ENCODE measurements at regions not wholly inside any gene's neighbourhood (a gene's known extent, or its start where the extent isn't known, plus 50 kb on each side); places are given as distances from the start of the nearest gene placed in this dataset.

GRCh38 chr14:26810631-26811030 is 212.8 kb upstream of the NOVA1 start:
- Histone ChIP-seq H3K27me3 (ENCODE audit: control insufficient read depth in 1 of 2, insufficient read depth in 2 of 2, low read length in 2 of 2) (no peaks in the 10 kb centered on the region), H3K9me3 (ENCODE audit: control insufficient read depth in 2 of 2, insufficient read depth in 1 of 2, low read depth in 1 of 2, low read length in 1 of 2) (no peaks in the 10 kb centered on the region), H3K27ac (ENCODE audit: low read depth in 2 of 2, low read length in 1 of 2) (no peak overlapping the region), H3K36me3 (ENCODE audit: control insufficient read depth in 2 of 2, insufficient read depth in 2 of 2, low read length in 1 of 2) (no peaks in the 10 kb centered on the region), H3K4me3 (ENCODE audit: low read depth in 1 of 2, low read length in 2 of 2) (no peak overlapping the region), H3K4me1 (ENCODE audit: control insufficient read depth in 2 of 2, insufficient read depth in 2 of 2, low read length in 1 of 2) (no peaks in the 10 kb centered on the region)

GRCh38 chr14:26811756-26812305 is 214.0 kb upstream of the NOVA1 start:
- Histone ChIP-seq H3K4me3 (ENCODE audit: low read depth in 1 of 2, low read length in 2 of 2) (no peak overlapping the region), H3K9me3 (ENCODE audit: control insufficient read depth in 2 of 2, insufficient read depth in 1 of 2, low read depth in 1 of 2, low read length in 1 of 2) (no peaks in the 10 kb centered on the region), H3K27ac (ENCODE audit: low read depth in 2 of 2, low read length in 1 of 2) (no peak overlapping the region), H3K27me3 (ENCODE audit: control insufficient read depth in 1 of 2, insufficient read depth in 2 of 2, low read length in 2 of 2) (no peaks in the 10 kb centered on the region), H3K36me3 (ENCODE audit: control insufficient read depth in 2 of 2, insufficient read depth in 2 of 2, low read length in 1 of 2) (no peaks in the 10 kb centered on the region), H3K4me1 (ENCODE audit: control insufficient read depth in 2 of 2, insufficient read depth in 2 of 2, low read length in 1 of 2) (no peaks in the 10 kb centered on the region)
- 63 to 68% methylated on average over 3 of the region's 3 CpGs for WGBS, 2 donors

- no peak overlapping the region for H3K27ac ChIP-seq (ENCODE audit: low read depth in 2 of 2, low read length in 1 of 2)
- no peaks in the 10 kb centered on the region for H3K36me3 ChIP-seq (ENCODE audit: control insufficient read depth in 2 of 2, insufficient read depth in 2 of 2, low read length in 1 of 2)
- H3K27me3 ChIP-seq (ENCODE audit: control insufficient read depth in 1 of 2, insufficient read depth in 2 of 2, low read length in 2 of 2): no peaks in the 10 kb centered on the region
- WGBS, 2 donors: 83 to 96% methylated on average over 1 of the region's 1 CpG
- H3K9me3 ChIP-seq (ENCODE audit: control insufficient read depth in 2 of 2, insufficient read depth in 1 of 2, low read depth in 1 of 2, low read length in 1 of 2): no peaks in the 10 kb centered on the region
- H3K4me3 ChIP-seq (ENCODE audit: low read depth in 1 of 2, low read length in 2 of 2): no peak overlapping the region
- no peaks in the 10 kb centered on the region for H3K4me1 ChIP-seq (ENCODE audit: control insufficient read depth in 2 of 2, insufficient read depth in 2 of 2, low read length in 1 of 2)
These were observed 222.3 kb upstream of the NOVA1 start for GRCh38 chr14:26820138-26820537.

GRCh38 chr14:26820572-26820971 is 222.7 kb upstream of the NOVA1 start:
- Histone ChIP-seq H3K9me3 (ENCODE audit: control insufficient read depth in 2 of 2, insufficient read depth in 1 of 2, low read depth in 1 of 2, low read length in 1 of 2) (no peaks in the 10 kb centered on the region), H3K36me3 (ENCODE audit: control insufficient read depth in 2 of 2, insufficient read depth in 2 of 2, low read length in 1 of 2) (no peaks in the 10 kb centered on the region), H3K27ac (ENCODE audit: low read depth in 2 of 2, low read length in 1 of 2) (no peak overlapping the region), H3K4me1 (ENCODE audit: control insufficient read depth in 2 of 2, insufficient read depth in 2 of 2, low read length in 1 of 2) (no peaks in the 10 kb centered on the region), H3K4me3 (ENCODE audit: low read depth in 1 of 2, low read length in 2 of 2) (no peak overlapping the region), H3K27me3 (ENCODE audit: control insufficient read depth in 1 of 2, insufficient read depth in 2 of 2, low read length in 2 of 2) (no peaks in the 10 kb centered on the region)
- 46 to 60% methylated on average over 4 of the region's 4 CpGs for WGBS, 2 donors

- no peaks in the 10 kb centered on the region for H3K4me1 ChIP-seq (ENCODE audit: control insufficient read depth in 2 of 2, insufficient read depth in 2 of 2, low read length in 1 of 2)
- H3K27me3 ChIP-seq (ENCODE audit: control insufficient read depth in 1 of 2, insufficient read depth in 2 of 2, low read length in 2 of 2): no peaks in the 10 kb centered on the region
- no peaks in the 10 kb centered on the region for H3K9me3 ChIP-seq (ENCODE audit: control insufficient read depth in 2 of 2, insufficient read depth in 1 of 2, low read depth in 1 of 2, low read length in 1 of 2)
- no peak overlapping the region for H3K4me3 ChIP-seq (ENCODE audit: low read depth in 1 of 2, low read length in 2 of 2)
- 75 to 88% methylated on average over 4 of the region's 4 CpGs for WGBS, 2 donors
- H3K27ac ChIP-seq (ENCODE audit: low read depth in 2 of 2, low read length in 1 of 2): no peak overlapping the region
- no peaks in the 10 kb centered on the region for H3K36me3 ChIP-seq (ENCODE audit: control insufficient read depth in 2 of 2, insufficient read depth in 2 of 2, low read length in 1 of 2)
These were observed 230.9 kb upstream of the NOVA1 start for GRCh38 chr14:26828741-26829140.

- no peaks in the 10 kb centered on the region for H3K4me1 ChIP-seq (ENCODE audit: control insufficient read depth in 2 of 2, insufficient read depth in 2 of 2, low read length in 1 of 2)
- H3K27me3 ChIP-seq (ENCODE audit: control insufficient read depth in 1 of 2, insufficient read depth in 2 of 2, low read length in 2 of 2): no peaks in the 10 kb centered on the region
- H3K36me3 ChIP-seq (ENCODE audit: control insufficient read depth in 2 of 2, insufficient read depth in 2 of 2, low read length in 1 of 2): no peaks in the 10 kb centered on the region
- no peaks in the 10 kb centered on the region for H3K9me3 ChIP-seq (ENCODE audit: control insufficient read depth in 2 of 2, insufficient read depth in 1 of 2, low read depth in 1 of 2, low read length in 1 of 2)
- no peak overlapping the region for H3K27ac ChIP-seq (ENCODE audit: low read depth in 2 of 2, low read length in 1 of 2)
- no peak overlapping the region for H3K4me3 ChIP-seq (ENCODE audit: low read depth in 1 of 2, low read length in 2 of 2)
These were observed 235.9 kb upstream of the NOVA1 start for GRCh38 chr14:26833621-26834176.

GRCh38 chr14:26835979-26836570 is 238.2 kb upstream of the NOVA1 start:
- Histone ChIP-seq H3K4me3 (ENCODE audit: low read depth in 1 of 2, low read length in 2 of 2) (no peak overlapping the region), H3K4me1 (ENCODE audit: control insufficient read depth in 2 of 2, insufficient read depth in 2 of 2, low read length in 1 of 2) (no peaks in the 10 kb centered on the region), H3K27ac (ENCODE audit: low read depth in 2 of 2, low read length in 1 of 2) (no peak overlapping the region), H3K9me3 (ENCODE audit: control insufficient read depth in 2 of 2, insufficient read depth in 1 of 2, low read depth in 1 of 2, low read length in 1 of 2) (no peaks in the 10 kb centered on the region), H3K36me3 (ENCODE audit: control insufficient read depth in 2 of 2, insufficient read depth in 2 of 2, low read length in 1 of 2) (no peaks in the 10 kb centered on the region), H3K27me3 (ENCODE audit: control insufficient read depth in 1 of 2, insufficient read depth in 2 of 2, low read length in 2 of 2) (no peaks in the 10 kb centered on the region)
- 53 to 55% methylated on average over 4 of the region's 4 CpGs for WGBS, 2 donors

- H3K36me3 ChIP-seq (ENCODE audit: control insufficient read depth in 2 of 2, insufficient read depth in 2 of 2, low read length in 1 of 2): no peaks in the 10 kb centered on the region
- H3K9me3 ChIP-seq (ENCODE audit: control insufficient read depth in 2 of 2, insufficient read depth in 1 of 2, low read depth in 1 of 2, low read length in 1 of 2): no peaks in the 10 kb centered on the region
- no peak overlapping the region for H3K27ac ChIP-seq (ENCODE audit: low read depth in 2 of 2, low read length in 1 of 2)
- WGBS, 2 donors: 61 to 75% methylated on average over 1 of the region's 1 CpG
- no peak overlapping the region for H3K4me3 ChIP-seq (ENCODE audit: low read depth in 1 of 2, low read length in 2 of 2)
- H3K27me3 ChIP-seq (ENCODE audit: control insufficient read depth in 1 of 2, insufficient read depth in 2 of 2, low read length in 2 of 2): no peaks in the 10 kb centered on the region
- H3K4me1 ChIP-seq (ENCODE audit: control insufficient read depth in 2 of 2, insufficient read depth in 2 of 2, low read length in 1 of 2): peaks cover 0 to 2% of the 10 kb centered on the region in 2 donors
These were observed 241.6 kb upstream of the NOVA1 start for GRCh38 chr14:26839481-26839880.

- no peak overlapping the region for H3K4me3 ChIP-seq (ENCODE audit: low read depth in 1 of 2, low read length in 2 of 2)
- WGBS, 2 donors: 56 to 58% methylated on average over 4 of the region's 4 CpGs
- H3K27me3 ChIP-seq (ENCODE audit: control insufficient read depth in 1 of 2, insufficient read depth in 2 of 2, low read length in 2 of 2): no peaks in the 10 kb centered on the region
- peaks cover 0 to 2% of the 10 kb centered on the region in 2 donors for H3K4me1 ChIP-seq (ENCODE audit: control insufficient read depth in 2 of 2, insufficient read depth in 2 of 2, low read length in 1 of 2)
- H3K36me3 ChIP-seq (ENCODE audit: control insufficient read depth in 2 of 2, insufficient read depth in 2 of 2, low read length in 1 of 2): no peaks in the 10 kb centered on the region
- H3K27ac ChIP-seq (ENCODE audit: low read depth in 2 of 2, low read length in 1 of 2): no peak overlapping the region
- no peaks in the 10 kb centered on the region for H3K9me3 ChIP-seq (ENCODE audit: control insufficient read depth in 2 of 2, insufficient read depth in 1 of 2, low read depth in 1 of 2, low read length in 1 of 2)
These were observed 243.5 kb upstream of the NOVA1 start for GRCh38 chr14:26841326-26841725.

Data from esophagus (tissue), 2 donors.